NB4 (cell line): ENCODE measurements at regions not wholly inside any gene's neighbourhood (a gene's known extent, or its start where the extent isn't known, plus 50 kb on each side); places are given as distances from the start of the nearest gene placed in this dataset.

Experiments
- DNase-seq: peaks from one replicate; pipeline ENCODE4 v3.0.0; 2010; ENCODE audit warnings: low read depth
- H3K4me3 ChIP-seq: one replicate; pipeline ENCODE4 v1.5.1; 2011; ENCODE audit warnings: mild to moderate bottlenecking, low read depth, low read length, moderate library complexity
- MYC ChIP-seq: IDR thresholded peaks from 2 replicates; pipeline ENCODE4 v1.6.1; 2011; ENCODE audit warnings: low read depth, low read length
- POLR2A ChIP-seq: IDR thresholded peaks from 2 replicates; pipeline ENCODE4 v1.6.1; 2011; ENCODE audit warnings: mild to moderate bottlenecking; ENCODE audit not compliant: insufficient read length; ENCODE audit errors: extremely low read depth
- TF ChIP-seq, protein P1 (sequence below): IDR thresholded peaks from one replicate; pipeline ENCODE4 v1.5.1; 2012; ENCODE audit warnings: low read depth, low read length
- TF ChIP-seq, protein P2 (sequence below): IDR thresholded peaks from 2 replicates; pipeline ENCODE4 v1.6.1; 2011; ENCODE audit warnings: low read depth, low read length

DNA sequence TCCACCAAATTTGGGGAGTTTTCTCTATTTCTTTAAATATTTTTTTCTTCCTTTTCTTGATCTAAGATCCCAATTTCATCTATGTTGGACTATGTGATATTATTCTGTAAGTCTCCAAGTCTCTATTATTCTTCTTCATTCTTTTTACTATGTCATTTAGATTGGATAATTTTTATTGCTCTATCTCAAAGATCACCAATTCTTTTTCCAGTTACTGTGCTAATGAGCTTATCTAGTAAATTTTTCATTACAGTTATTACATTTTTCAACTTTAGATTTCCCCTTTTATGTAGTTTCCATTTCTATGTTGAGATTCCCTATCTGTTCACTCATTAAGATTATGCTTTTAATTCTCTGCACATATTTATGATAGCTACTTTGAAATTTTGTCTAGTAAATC is 131.6 kb upstream of the NAMPT start:
- TF ChIP-seq, protein P1, sequence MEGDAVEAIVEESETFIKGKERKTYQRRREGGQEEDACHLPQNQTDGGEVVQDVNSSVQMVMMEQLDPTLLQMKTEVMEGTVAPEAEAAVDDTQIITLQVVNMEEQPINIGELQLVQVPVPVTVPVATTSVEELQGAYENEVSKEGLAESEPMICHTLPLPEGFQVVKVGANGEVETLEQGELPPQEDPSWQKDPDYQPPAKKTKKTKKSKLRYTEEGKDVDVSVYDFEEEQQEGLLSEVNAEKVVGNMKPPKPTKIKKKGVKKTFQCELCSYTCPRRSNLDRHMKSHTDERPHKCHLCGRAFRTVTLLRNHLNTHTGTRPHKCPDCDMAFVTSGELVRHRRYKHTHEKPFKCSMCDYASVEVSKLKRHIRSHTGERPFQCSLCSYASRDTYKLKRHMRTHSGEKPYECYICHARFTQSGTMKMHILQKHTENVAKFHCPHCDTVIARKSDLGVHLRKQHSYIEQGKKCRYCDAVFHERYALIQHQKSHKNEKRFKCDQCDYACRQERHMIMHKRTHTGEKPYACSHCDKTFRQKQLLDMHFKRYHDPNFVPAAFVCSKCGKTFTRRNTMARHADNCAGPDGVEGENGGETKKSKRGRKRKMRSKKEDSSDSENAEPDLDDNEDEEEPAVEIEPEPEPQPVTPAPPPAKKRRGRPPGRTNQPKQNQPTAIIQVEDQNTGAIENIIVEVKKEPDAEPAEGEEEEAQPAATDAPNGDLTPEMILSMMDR = no peak
- TF ChIP-seq, protein P2, sequence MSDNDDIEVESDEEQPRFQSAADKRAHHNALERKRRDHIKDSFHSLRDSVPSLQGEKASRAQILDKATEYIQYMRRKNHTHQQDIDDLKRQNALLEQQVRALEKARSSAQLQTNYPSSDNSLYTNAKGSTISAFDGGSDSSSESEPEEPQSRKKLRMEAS = no peak
- TF ChIP-seq POLR2A (no peak), MYC (no peak)
- DNase-seq = no peak
- H3K4me3 ChIP-seq = no peak overlapping the region

DNA sequence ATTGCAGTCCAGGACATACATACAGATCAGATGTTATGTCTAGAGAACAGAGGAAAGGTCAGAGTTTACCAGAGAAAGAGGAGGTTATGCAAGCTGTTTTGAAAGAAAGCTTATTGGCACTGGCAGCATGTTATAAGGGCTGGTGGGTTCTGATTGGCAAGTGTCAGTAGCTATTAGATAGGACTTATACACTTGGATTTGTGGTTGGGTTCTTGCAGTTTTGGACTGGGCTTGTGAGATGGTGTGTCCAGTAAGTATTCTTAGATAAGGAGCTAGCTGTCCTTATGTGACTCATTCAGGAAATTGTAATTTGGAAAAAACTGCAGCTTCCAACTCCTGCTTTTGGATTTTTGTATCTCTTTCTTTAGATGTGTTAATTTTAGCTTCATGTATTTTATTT is 130.7 kb upstream of the NAMPT start:
- no peak for DNase-seq
- H3K4me3 ChIP-seq = no peak overlapping the region
- TF ChIP-seq, protein P1 = no peak
- TF ChIP-seq MYC = no peak
- TF ChIP-seq, protein P2 = no peak
- no peak for TF ChIP-seq POLR2A

DNA sequence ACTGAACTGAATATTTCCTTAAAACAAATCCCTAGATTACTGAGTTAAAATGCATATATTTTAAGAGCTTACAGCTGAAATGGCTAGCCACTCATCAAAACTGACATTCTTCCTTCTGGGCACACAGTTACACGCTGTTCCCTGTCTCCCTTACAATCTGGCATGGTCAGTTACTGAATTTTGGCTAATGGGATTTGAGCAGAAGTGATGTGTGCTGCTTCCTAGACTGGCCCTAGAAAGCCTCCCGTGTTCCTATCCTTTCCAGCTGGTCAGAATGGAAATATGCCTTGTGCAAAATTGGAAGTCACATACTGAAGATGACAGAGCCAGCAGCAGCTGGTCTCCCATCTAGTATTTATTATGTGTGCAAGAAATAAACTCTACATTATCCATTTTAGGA is 128.7 kb upstream of the NAMPT start:
- TF ChIP-seq MYC = no peak
- no peak for TF ChIP-seq POLR2A
- TF ChIP-seq, protein P1 = no peak
- TF ChIP-seq, protein P2 = no peak
- H3K4me3 ChIP-seq = no peak overlapping the region
- no peak for DNase-seq

DNA sequence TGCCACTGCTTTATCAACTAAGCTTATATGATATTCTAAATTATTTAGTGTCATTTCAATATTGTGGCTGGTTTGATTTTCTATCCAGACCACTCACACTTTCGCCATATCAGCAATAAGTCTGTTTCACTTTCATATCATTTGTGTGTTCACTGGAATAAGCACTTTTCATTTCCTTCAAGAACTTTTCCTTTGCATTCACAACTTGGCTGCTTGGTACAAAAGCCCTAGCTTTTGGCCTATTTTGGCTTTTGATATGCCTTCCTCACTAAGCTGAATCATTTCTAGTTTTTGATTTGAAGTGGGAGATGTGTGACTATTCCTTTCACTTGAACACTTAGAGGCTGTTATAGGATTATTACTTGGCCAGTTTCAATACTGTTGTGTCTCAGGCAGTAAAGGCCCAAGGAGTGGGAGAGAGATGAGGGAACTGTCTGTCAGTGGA is 120.9 kb upstream of the NAMPT start:
- DNase-seq = no peak
- TF ChIP-seq MYC (no peak), POLR2A (no peak)
- TF ChIP-seq, protein P1 = no peak
- TF ChIP-seq, protein P2 = no peak
- H3K4me3 ChIP-seq = no peak overlapping the region

DNA sequence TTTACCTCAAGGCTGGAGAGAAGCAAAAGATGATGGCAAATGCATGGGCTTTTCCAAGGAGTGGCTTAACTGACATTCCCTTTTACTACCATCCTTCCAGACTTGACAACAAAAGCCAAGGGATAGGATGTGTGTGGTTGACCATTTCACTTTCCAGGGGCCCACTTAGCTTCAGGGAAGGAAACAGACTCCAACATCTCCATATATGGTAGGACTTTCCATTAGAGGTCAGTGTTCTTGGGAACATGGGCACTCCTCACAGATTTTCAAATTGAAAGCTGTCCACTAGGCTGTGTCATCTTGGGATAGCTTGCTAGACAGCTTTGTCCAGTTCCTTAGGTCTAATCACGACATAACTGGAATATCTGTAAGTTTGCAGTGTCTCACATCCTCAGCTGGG is 118.1 kb upstream of the NAMPT start:
- no peak for TF ChIP-seq POLR2A
- TF ChIP-seq, protein P2 = no peak
- TF ChIP-seq MYC = no peak
- TF ChIP-seq, protein P1 = no peak
- DNase-seq = no peak
- no peak overlapping the region for H3K4me3 ChIP-seq

DNA sequence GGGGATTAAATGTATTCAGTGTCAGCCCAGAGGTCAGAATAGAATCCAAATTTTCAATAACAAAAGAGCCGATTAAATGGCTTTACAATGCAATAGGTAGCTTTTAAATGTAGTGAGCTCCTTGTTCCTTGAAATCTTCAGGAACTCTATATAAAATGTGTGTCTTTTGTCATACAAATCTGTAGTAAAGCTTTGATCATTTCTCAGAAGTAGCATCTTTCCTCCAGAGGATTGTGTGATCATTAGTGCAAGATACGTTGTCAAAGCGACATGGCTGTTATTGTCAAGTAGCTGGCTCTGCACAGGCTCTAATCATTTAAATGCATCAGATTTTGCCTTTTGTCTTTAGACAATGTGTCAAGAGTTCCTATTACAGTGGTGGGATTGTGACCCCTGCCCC is 116.1 kb upstream of the NAMPT start:
- H3K4me3 ChIP-seq = no peak overlapping the region
- TF ChIP-seq, protein P2 = no peak
- TF ChIP-seq, protein P1 = no peak
- no peak for TF ChIP-seq MYC
- TF ChIP-seq POLR2A = no peak
- no peak for DNase-seq
